ENCODE measurements at regions not wholly inside any gene's neighbourhood (a gene's known extent, or its start where the extent isn't known, plus 50 kb on each side); places are given as distances from the start of the nearest gene placed in this dataset.

DNA sequence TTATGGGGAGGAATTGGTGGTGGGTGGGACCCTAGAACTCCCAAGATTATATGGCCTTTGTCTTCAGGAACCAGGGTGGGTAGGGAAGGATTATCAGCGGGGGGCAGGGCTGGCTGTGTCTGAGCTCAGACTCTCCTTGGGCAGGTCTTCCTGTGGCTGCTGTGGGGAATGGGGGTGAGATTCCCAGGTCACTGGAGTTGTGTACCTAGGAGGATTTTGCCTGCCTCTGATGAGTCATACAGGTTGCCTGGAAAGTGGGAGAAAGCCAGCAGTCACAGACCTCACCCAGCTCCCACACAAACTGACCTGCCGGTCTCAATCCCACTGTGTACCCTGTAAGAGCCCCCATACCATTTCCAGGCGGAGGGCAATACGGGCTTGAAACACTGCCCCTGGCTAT lies 209.9 kb upstream of the CNTN3 start:
- no peak for FAIRE-seq
- H3K4me3 ChIP-seq, result no peak overlapping the region
- no peak overlapping the region for H3K9ac ChIP-seq (ENCODE audit: insufficient read depth in 1 of 2, low read depth in 2 of 2, low read length in 2 of 2)
- ChIA-PET POLR2A (no interaction called here), CTCF (ENCODE audit: low intra/inter-chr PET ratio) (no interaction called here)
- no peaks in the 10 kb centered on the region for H3K27me3 ChIP-seq (ENCODE audit: control insufficient read depth in 2 of 2, insufficient read depth in 2 of 2, low read length in 2 of 2)
- no peaks in the 10 kb centered on the region for H3K79me2 ChIP-seq (ENCODE audit: control insufficient read depth, insufficient read depth, low read length)
- no peaks in the 10 kb centered on the region for H3K9me3 ChIP-seq (replicated peaks; ENCODE audit: control insufficient read depth, insufficient read depth, low read depth, low read length)
- H3K36me3 ChIP-seq (ENCODE audit: control insufficient read depth, insufficient read depth, low read length), result no peaks in the 10 kb centered on the region
- in situ Hi-C loops (cut with MboI) (no loop called here), intact Hi-C loops (cut with micrococcal nuclease) (no loop called here)
- 7% methylated on average over 2 of the region's 4 CpGs for WGBS (ENCODE audit: insufficient coverage, low coverage, missing lambda C conversion rate)
- no peaks in the 10 kb centered on the region for H3K9me1 ChIP-seq (ENCODE audit: control insufficient read depth, insufficient read depth, low read length)
- H2AFZ ChIP-seq (ENCODE audit: low read depth, low read length), result no peak overlapping the region
- no peak for DNase-seq (ENCODE audit: extremely low read depth in 1 of 4, low spot score in 3 of 4)
- BruUV-seq (replicated peaks), result no TSS peak
- H3K4me1 ChIP-seq (replicated peaks in 1 of 2; ENCODE audit: control insufficient read depth in 2 of 2, insufficient read depth in 2 of 2, low read length in 2 of 2), result no peaks in the 10 kb centered on the region
- H4K20me1 ChIP-seq (replicated peaks; ENCODE audit: control insufficient read depth, insufficient read depth, low read length), result no peaks in the 10 kb centered on the region
- H3K4me2 ChIP-seq (ENCODE audit: insufficient read depth, low read length), result no peak overlapping the region
- H3K27ac ChIP-seq (ENCODE audit: extremely low read depth, low read depth, low read length), result no peak overlapping the region
- TF ChIP-seq ARID1B (IDR thresholded peaks at IDR 0.05), result no peak
- ATAC-seq, result no peak

GRCh38 chr3:74814181-74814580 lies 199.7 kb upstream of the CNTN3 start:
- FAIRE-seq (no peak), DNase-seq (ENCODE audit: extremely low read depth in 1 of 4, low spot score in 3 of 4) (no peak), ATAC-seq (no peak)
- Histone ChIP-seq H3K27me3 (ENCODE audit: control insufficient read depth in 2 of 2, insufficient read depth in 2 of 2, low read length in 2 of 2) (no peaks in the 10 kb centered on the region), H3K9ac (ENCODE audit: insufficient read depth in 1 of 2, low read depth in 2 of 2, low read length in 2 of 2) (no peak overlapping the region), H4K20me1 (replicated peaks; ENCODE audit: control insufficient read depth, insufficient read depth, low read length) (no peaks in the 10 kb centered on the region), H3K4me1 (replicated peaks in 1 of 2; ENCODE audit: control insufficient read depth in 2 of 2, insufficient read depth in 2 of 2, low read length in 2 of 2) (no peaks in the 10 kb centered on the region), H3K9me1 (ENCODE audit: control insufficient read depth, insufficient read depth, low read length) (no peaks in the 10 kb centered on the region), H2AFZ (ENCODE audit: low read depth, low read length) (no peak overlapping the region), H3K27ac (ENCODE audit: extremely low read depth, low read depth, low read length) (no peak overlapping the region), H3K4me2 (ENCODE audit: insufficient read depth, low read length) (no peak overlapping the region), H3K4me3 (no peak overlapping the region), H3K79me2 (ENCODE audit: control insufficient read depth, insufficient read depth, low read length) (no peaks in the 10 kb centered on the region), H3K36me3 (ENCODE audit: control insufficient read depth, insufficient read depth, low read length) (no peaks in the 10 kb centered on the region), H3K9me3 (replicated peaks; ENCODE audit: control insufficient read depth, insufficient read depth, low read depth, low read length) (no peaks in the 10 kb centered on the region)
- ChIA-PET CTCF (ENCODE audit: low intra/inter-chr PET ratio) (no interaction called here), POLR2A (no interaction called here)
- no TSS peak for BruUV-seq (replicated peaks)
- TF ChIP-seq ZNF445 (CRISPR knock-in tag; IDR thresholded peaks at IDR 0.05; ENCODE audit: low read depth) (no peak), ZBTB5 (IDR thresholded peaks at IDR 0.05) (no peak), NFE2L1 (tag; IDR thresholded peaks at IDR 0.05; ENCODE audit: borderline replicate concordance, low read depth) (no peak)
- TF ChIP-seq, protein P1, sequence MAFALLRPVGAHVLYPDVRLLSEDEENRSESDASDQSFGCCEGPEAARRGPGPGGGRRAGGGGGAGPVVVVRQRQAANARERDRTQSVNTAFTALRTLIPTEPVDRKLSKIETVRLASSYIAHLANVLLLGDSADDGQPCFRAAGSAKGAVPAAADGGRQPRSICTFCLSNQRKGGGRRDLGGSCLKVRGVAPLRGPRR (CRISPR knock-in tag; IDR thresholded peaks at IDR 0.05), result no peak
- TF ChIP-seq, protein P2, sequence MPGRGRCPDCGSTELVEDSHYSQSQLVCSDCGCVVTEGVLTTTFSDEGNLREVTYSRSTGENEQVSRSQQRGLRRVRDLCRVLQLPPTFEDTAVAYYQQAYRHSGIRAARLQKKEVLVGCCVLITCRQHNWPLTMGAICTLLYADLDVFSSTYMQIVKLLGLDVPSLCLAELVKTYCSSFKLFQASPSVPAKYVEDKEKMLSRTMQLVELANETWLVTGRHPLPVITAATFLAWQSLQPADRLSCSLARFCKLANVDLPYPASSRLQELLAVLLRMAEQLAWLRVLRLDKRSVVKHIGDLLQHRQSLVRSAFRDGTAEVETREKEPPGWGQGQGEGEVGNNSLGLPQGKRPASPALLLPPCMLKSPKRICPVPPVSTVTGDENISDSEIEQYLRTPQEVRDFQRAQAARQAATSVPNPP (IDR thresholded peaks at IDR 0.05; ENCODE audit: borderline replicate concordance, insufficient read depth, insufficient read length), result no peak
- WGBS (ENCODE audit: insufficient coverage, low coverage, missing lambda C conversion rate), result 0% methylated on average over 3 of the region's 3 CpGs
- in situ Hi-C loops (cut with MboI), result no loop called here
- intact Hi-C loops (cut with micrococcal nuclease), result no loop called here

Data from K562 (cell line).